Subcutaneous abdominal adipose tissue (tissue), 5 donors: ENCODE measurements at regions not wholly inside any gene's neighbourhood (a gene's known extent, or its start where the extent isn't known, plus 50 kb on each side); places are given as distances from the start of the nearest gene placed in this dataset.
"Not testable (repeated sequence)": the region's sequence is repeated elsewhere in the genome, so short reads cannot be mapped to it uniquely, and the experiment has no call there.

Source experiments
- H3K27ac ChIP-seq: one replicate; pipeline ENCODE4 v1.7.0; 2013; ENCODE audit warnings: low read depth, mild to moderate bottlenecking, inconsistent platforms, low read length, moderate library complexity
- H3K27me3 ChIP-seq, 5 donors: one replicate each; pipeline ENCODE4 v1.7.0; 2013; ENCODE audit warnings: low read length in 5 of 5, inconsistent platforms in 1 of 5; ENCODE audit not compliant: control insufficient read depth in 5 of 5, insufficient read depth in 4 of 5
- H3K36me3 ChIP-seq, 5 donors: one replicate each; pipeline ENCODE4 v1.7.0; 2013; ENCODE audit warnings: low read length in 5 of 5; ENCODE audit not compliant: control insufficient read depth in 5 of 5, insufficient read depth in 5 of 5
- H3K4me1 ChIP-seq, 5 donors: one replicate each; pipeline ENCODE4 v1.7.0; 2013; ENCODE audit warnings: low read length in 5 of 5, mild to moderate bottlenecking in 3 of 5, moderate library complexity in 1 of 5; ENCODE audit not compliant: control insufficient read depth in 5 of 5, insufficient read depth in 5 of 5
- H3K4me3 ChIP-seq, 5 donors: one replicate each; pipeline ENCODE4 v1.7.0; 2013; ENCODE audit warnings: low read length in 5 of 5, low read depth in 1 of 5
- H3K9ac ChIP-seq, 5 donors: one replicate each; pipeline ENCODE4 v1.7.0; 2013; ENCODE audit warnings: low read length in 5 of 5, mild to moderate bottlenecking in 4 of 5, moderate library complexity in 3 of 5
- H3K9me3 ChIP-seq, 5 donors: one replicate each; pipeline ENCODE4 v1.7.0; 2013; ENCODE audit warnings: low read length in 5 of 5; ENCODE audit not compliant: control insufficient read depth in 5 of 5
- donor health status: healthy.
- donor health status: healthy.
- donor health status: healthy.
- donor health status: healthy.
- donor health status: healthy.

GRCh38 chr7:152522571-152523067 is 86.8 kb upstream of the KMT2C start:
- peaks cover 2 to 7% (median 4%) of the 10 kb centered on the region in 5 donors for H3K9me3 ChIP-seq
- peak overlapping the region; percentile 33 to 70 (median 54) for H3K4me3 ChIP-seq
- no peaks in the 10 kb centered on the region for H3K36me3 ChIP-seq
- no peaks in the 10 kb centered on the region for H3K27me3 ChIP-seq
- H3K4me1 ChIP-seq = peaks cover 0 to 21% (median 13%) of the 10 kb centered on the region in 5 donors
- no peak overlapping the region for H3K27ac ChIP-seq
- peak overlapping the region in 3 of 5 donors; percentile 11 to 56 (median 35) for H3K9ac ChIP-seq

DNA sequence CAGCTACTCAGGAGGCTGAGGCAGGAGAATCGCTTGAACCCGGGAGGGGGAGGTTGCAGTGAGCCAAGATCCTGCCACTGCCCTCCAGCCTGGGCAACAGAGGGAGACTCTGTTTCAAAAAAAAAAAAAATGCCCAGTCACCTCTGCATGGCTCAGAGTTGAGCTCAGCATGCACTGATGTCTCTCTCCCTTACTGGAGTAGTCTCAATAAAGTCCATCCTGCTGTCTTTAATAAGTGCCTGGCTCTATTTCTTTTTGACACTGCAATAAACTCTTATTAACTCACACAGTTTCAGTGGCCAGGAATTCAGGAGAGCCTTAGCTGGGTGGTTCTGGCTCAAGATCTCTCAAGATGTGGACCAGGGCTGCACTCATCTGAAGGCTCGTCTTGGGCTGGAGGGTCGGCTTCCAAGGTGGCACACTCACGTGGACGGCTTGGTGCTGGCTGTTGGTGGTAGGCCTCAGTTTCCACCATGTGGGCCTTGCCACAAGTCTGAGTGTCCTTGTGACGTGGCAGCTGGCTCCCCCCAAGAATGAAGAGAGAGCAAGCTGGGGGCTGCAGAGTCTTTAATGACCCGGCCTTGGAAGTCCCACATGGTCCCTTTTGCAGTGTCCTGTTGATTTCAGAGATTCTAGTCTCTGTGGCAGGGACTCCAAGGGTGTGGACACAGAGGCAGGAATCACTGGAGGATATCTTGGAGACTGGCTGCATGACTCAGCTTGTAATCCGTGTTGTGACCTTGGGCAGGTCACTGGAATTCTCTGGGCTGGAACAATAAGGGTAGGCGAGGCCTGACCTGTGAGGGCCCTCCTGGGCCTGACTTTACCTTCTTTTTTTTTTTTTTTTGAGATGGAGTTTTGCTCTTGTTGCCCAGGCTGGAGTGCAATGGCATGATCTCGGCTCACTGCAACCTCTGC is 85.9 kb upstream of the KMT2C start:
- Histone ChIP-seq H3K36me3 (no peaks in the 10 kb centered on the region), H3K9ac (no peak overlapping the region), H3K4me1 (peaks cover 0 to 16% (median 13%) of the 10 kb centered on the region in 5 donors), H3K9me3 (peaks cover 2 to 7% (median 4%) of the 10 kb centered on the region in 5 donors), H3K27me3 (no peaks in the 10 kb centered on the region), H3K4me3 (no peak overlapping the region), H3K27ac (no peak overlapping the region)

GRCh38 chr7:152520861-152521302 is 85.1 kb upstream of the KMT2C start:
- H3K27ac ChIP-seq = no peak overlapping the region
- peaks cover 0 to 16% (median 13%) of the 10 kb centered on the region in 5 donors for H3K4me1 ChIP-seq
- peaks cover 2 to 7% (median 4%) of the 10 kb centered on the region in 5 donors for H3K9me3 ChIP-seq
- no peak overlapping the region for H3K9ac ChIP-seq
- H3K36me3 ChIP-seq = no peaks in the 10 kb centered on the region
- no peaks in the 10 kb centered on the region for H3K27me3 ChIP-seq
- no peak overlapping the region for H3K4me3 ChIP-seq

GRCh38 chr7:152519290-152519689 is 83.5 kb upstream of the KMT2C start:
- peaks cover 2 to 7% (median 4%) of the 10 kb centered on the region in 5 donors for H3K9me3 ChIP-seq

GRCh38 chr7:152516216-152516615 is 80.4 kb upstream of the KMT2C start:
- Histone ChIP-seq H3K9me3 (peaks cover 2 to 7% (median 4%) of the 10 kb centered on the region in 5 donors), H3K9ac (no peak overlapping the region), H3K36me3 (no peaks in the 10 kb centered on the region)

More at GRCh38 chr7:152519290-152519689, 83.5 kb upstream of the KMT2C start:
- no peaks in the 10 kb centered on the region for H3K27me3 ChIP-seq
- H3K4me3 ChIP-seq = peak overlapping the region in 1 of 5 donors; percentile 13
- no peak overlapping the region for H3K9ac ChIP-seq
- H3K4me1 ChIP-seq = peaks cover 0 to 16% (median 13%) of the 10 kb centered on the region in 5 donors
- H3K27ac ChIP-seq = no peak overlapping the region
- no peaks in the 10 kb centered on the region for H3K36me3 ChIP-seq

GRCh38 chr7:152515266-152515950 is 79.6 kb upstream of the KMT2C start:
- not testable (repeated sequence) for H3K9me3 ChIP-seq, H3K4me1 ChIP-seq, H3K27me3 ChIP-seq, H3K4me3 ChIP-seq, H3K9ac ChIP-seq, H3K36me3 ChIP-seq, H3K27ac ChIP-seq

More at GRCh38 chr7:152516216-152516615, 80.4 kb upstream of the KMT2C start:
- Histone ChIP-seq H3K27me3 (no peaks in the 10 kb centered on the region), H3K4me1 (peaks cover 0 to 2% (median 0%) of the 10 kb centered on the region in 5 donors), H3K4me3 (no peak overlapping the region), H3K27ac (no peak overlapping the region)

GRCh38 chr7:152514771-152515105 is 78.9 kb upstream of the KMT2C start:
- Histone ChIP-seq H3K9ac (no peak overlapping the region), H3K27ac (no peak overlapping the region), H3K36me3 (no peaks in the 10 kb centered on the region), H3K4me3 (no peak overlapping the region), H3K9me3 (peaks cover 2 to 7% (median 4%) of the 10 kb centered on the region in 5 donors), H3K4me1 (peaks cover 0 to 2% (median 0%) of the 10 kb centered on the region in 5 donors), H3K27me3 (no peaks in the 10 kb centered on the region)

DNA sequence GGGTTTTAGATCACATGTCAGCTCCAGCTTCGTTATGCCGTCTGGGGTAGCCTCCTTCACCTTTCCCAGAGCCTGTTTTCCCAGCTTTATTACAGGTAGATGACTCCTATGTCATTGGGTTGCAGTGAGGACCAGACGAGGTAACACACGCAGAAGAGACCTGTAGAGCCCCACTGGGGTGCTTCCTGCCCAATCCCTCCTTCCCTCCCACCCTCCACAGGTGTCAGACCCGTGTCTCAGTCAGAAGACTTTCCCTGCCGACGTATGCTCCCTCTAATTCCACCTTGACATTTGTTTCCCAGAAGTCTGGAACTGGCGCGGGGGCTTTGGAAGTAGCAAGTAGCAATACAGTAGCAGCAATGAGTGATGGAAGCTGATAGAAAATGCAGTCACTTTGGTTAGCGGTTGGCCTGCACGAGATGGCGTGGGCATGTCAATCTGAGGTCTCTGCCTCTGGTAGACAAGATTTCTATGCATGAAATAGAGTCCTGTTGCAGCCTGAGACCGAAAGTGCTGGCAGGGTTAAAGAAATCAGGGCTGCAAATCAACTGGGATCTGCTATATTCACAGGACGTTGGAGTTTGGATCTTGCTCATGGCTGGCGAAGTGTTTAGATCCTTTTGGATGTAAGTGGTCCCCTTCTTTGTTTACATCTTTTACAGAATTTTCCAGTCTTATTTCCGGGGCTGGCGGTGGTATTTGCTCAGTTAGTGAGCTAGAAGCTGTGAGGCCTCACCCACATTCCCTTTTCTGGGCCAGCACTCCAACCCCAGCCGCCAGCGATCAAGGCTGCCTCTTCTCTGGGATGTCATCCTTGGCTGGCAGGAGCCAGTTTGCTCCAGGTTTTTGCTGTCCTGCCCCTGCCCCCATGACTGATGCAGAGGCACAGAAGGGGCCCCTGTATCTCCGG is 78.3 kb upstream of the KMT2C start:
- peaks cover 0 to 2% (median 0%) of the 10 kb centered on the region in 5 donors for H3K4me1 ChIP-seq
- H3K9ac ChIP-seq = no peak overlapping the region
- H3K27ac ChIP-seq = no peak overlapping the region
- H3K36me3 ChIP-seq = no peaks in the 10 kb centered on the region
- H3K27me3 ChIP-seq = no peaks in the 10 kb centered on the region
- H3K9me3 ChIP-seq = peaks cover 0 to 3% (median 0%) of the 10 kb centered on the region in 5 donors
- H3K4me3 ChIP-seq = no peak overlapping the region

DNA sequence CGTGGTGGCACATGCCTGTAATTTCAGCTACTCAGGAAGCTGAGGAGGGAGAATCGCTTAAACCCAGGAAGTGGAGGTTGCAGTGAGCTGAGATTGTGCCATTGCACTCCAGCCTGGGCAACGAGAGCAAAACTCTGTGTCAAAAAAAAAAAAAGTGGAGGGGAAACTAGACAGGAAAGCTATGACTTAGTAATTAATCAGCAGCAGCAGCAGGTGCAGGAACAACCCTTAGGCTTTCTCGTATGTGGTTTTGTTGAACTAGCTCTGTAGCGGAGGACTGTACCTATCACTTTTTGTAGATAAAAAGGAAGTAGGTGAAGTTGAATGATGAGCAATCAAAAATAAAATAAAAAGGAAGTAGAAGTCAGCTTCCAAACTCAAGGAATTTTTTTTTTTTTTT is 76.9 kb upstream of the KMT2C start:
- no peak overlapping the region for H3K27ac ChIP-seq
- H3K4me3 ChIP-seq = no peak overlapping the region
- H3K4me1 ChIP-seq = peaks cover 0 to 2% (median 0%) of the 10 kb centered on the region in 5 donors
- no peak overlapping the region for H3K9ac ChIP-seq
- no peaks in the 10 kb centered on the region for H3K36me3 ChIP-seq
- no peaks in the 10 kb centered on the region for H3K9me3 ChIP-seq
- no peaks in the 10 kb centered on the region for H3K27me3 ChIP-seq
